A673 (cell line): ENCODE measurements at regions not wholly inside any gene's neighbourhood (a gene's known extent, or its start where the extent isn't known, plus 50 kb on each side); places are given as distances from the start of the nearest gene placed in this dataset.

Experiments
- EZH2 ChIP-seq: fragments of 200-600 bp; sonication (generic); IDR thresholded peaks from 2 replicates; pipeline ENCODE4 v1.6.1; 2017; ENCODE audit warnings: borderline replicate concordance, low read depth, mild to moderate bottlenecking, mixed read lengths, antibody characterized with exemption, low read length; ENCODE audit not compliant: poor library complexity, severe bottlenecking
- TF ChIP-seq, protein P1 (sequence below): fragments of 300-800, 200-600 bp; sonication (generic); conservative IDR thresholded peaks from 2 replicates; pipeline ENCODE4 v1.5.1; 2017; ENCODE audit warnings: low read depth, mild to moderate bottlenecking, antibody characterized with exemption, low read length, moderate library complexity, mixed read lengths

DNA sequence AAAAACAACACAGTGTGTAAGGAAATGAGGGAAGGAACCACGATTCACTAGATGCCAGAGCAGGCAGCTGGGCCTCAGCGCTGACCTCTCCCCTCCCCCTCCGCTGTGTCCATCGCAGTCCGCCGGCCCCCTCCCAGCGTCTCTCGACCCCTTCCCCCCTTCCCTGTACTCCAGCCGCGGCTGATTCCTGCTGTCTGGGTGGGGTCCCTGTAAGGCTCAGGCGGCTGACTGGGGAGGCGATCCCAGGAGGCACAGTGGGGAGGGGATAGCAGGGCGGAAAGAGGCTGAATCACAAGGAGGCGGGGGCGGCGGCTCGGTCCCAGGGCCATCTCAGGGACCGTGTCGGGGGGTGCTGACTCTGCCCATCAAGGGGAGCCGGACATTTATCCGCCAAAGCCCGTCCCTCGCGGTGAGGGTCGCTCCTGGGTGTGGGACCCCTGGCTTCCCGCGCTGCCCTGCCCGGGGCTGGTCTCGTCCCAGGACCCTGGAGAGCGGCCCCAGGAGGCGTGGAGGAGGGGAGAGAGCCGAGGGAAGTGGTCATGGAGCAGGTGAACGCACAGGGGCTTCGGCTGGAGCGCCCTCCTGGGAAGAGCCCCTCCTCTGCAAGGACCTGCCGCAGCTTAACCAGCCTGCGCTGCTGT lies 241.9 kb downstream of the PTPRU start:
- TF ChIP-seq, protein P1, sequence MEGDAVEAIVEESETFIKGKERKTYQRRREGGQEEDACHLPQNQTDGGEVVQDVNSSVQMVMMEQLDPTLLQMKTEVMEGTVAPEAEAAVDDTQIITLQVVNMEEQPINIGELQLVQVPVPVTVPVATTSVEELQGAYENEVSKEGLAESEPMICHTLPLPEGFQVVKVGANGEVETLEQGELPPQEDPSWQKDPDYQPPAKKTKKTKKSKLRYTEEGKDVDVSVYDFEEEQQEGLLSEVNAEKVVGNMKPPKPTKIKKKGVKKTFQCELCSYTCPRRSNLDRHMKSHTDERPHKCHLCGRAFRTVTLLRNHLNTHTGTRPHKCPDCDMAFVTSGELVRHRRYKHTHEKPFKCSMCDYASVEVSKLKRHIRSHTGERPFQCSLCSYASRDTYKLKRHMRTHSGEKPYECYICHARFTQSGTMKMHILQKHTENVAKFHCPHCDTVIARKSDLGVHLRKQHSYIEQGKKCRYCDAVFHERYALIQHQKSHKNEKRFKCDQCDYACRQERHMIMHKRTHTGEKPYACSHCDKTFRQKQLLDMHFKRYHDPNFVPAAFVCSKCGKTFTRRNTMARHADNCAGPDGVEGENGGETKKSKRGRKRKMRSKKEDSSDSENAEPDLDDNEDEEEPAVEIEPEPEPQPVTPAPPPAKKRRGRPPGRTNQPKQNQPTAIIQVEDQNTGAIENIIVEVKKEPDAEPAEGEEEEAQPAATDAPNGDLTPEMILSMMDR, result no peak
- TF ChIP-seq EZH2, result no peak
